Keratinocyte (primary cell): ENCODE measurements at regions not wholly inside any gene's neighbourhood (a gene's known extent, or its start where the extent isn't known, plus 50 kb on each side); places are given as distances from the start of the nearest gene placed in this dataset.

Experiments used
- DNase-seq: peaks from one replicate; pipeline ENCODE4 v3.0.0-alpha.2; 2011; ENCODE audit warnings: low read depth, missing footprints, low spot score
- FAIRE-seq: peaks from 2 replicates; lab custom pipeline; 2011; peaks lifted over from hg19 to GRCh38; lab: Jason Lieb, UNC
- H2AFZ ChIP-seq: 2 replicates; pipeline ENCODE4 v1.6.0; 2012; ENCODE audit warnings: low read length, control low read depth, inconsistent platforms; ENCODE audit not compliant: control insufficient read depth
- H3K27ac ChIP-seq: 2 replicates; pipeline ENCODE4 v1.5.1; 2011; ENCODE audit warnings: low read length; ENCODE audit not compliant: control insufficient read depth, insufficient read depth
- H3K27me3 ChIP-seq: 3 replicates; pipeline ENCODE4 v1.6.0; 2011; ENCODE audit warnings: low read length; ENCODE audit not compliant: control insufficient read depth, insufficient read depth; ENCODE audit errors: extremely low read depth
- H3K36me3 ChIP-seq, 2 experiments: 2 replicates in 1 of 2; 3 replicates in 1 of 2; pipeline ENCODE4 v1.5.1; 2011; ENCODE audit warnings: low read length in 2 of 2, mild to moderate bottlenecking in 1 of 2; ENCODE audit not compliant: control insufficient read depth in 2 of 2, insufficient read depth in 2 of 2; ENCODE audit errors: extremely low read depth in 1 of 2
- H3K4me1 ChIP-seq: 3 replicates; pipeline ENCODE4 v1.5.1; 2011; ENCODE audit warnings: low read length; ENCODE audit not compliant: control insufficient read depth, insufficient read depth; ENCODE audit errors: extremely low read depth
- H3K4me2 ChIP-seq: 3 replicates; pipeline ENCODE4 v1.6.0; 2011; ENCODE audit warnings: low read depth, low read length; ENCODE audit not compliant: control insufficient read depth, insufficient read depth; ENCODE audit errors: extremely low read depth
- H3K4me3 ChIP-seq, 3 experiments: fragments of 200-600 bp in 1 of 3; sonication (generic) in 1 of 3; 2 replicates in 2 of 3; 3 replicates in 1 of 3; pipeline ENCODE4 v1.5.1; 2011 to 2016; ENCODE audit warnings: low read length in 3 of 3, mild to moderate bottlenecking in 3 of 3, control low read depth in 2 of 3, inconsistent platforms in 1 of 3, low read depth in 1 of 3, mixed read lengths in 1 of 3, mixed run types in 1 of 3, moderate library complexity in 1 of 3; ENCODE audit not compliant: control insufficient read depth in 2 of 3, insufficient read depth in 2 of 3; ENCODE audit errors: extremely low read depth in 1 of 3
- H3K79me2 ChIP-seq: 2 replicates; pipeline ENCODE4 v1.6.0; 2012; ENCODE audit warnings: low read length; ENCODE audit not compliant: control insufficient read depth, insufficient read depth
- H3K9ac ChIP-seq: 3 replicates; pipeline ENCODE4 v1.6.0; 2011; ENCODE audit warnings: low read length; ENCODE audit not compliant: control insufficient read depth, insufficient read depth; ENCODE audit errors: extremely low read depth
- H3K9me1 ChIP-seq: 3 replicates; pipeline ENCODE4 v1.6.0; 2011; ENCODE audit warnings: low read length; ENCODE audit not compliant: control insufficient read depth, insufficient read depth; ENCODE audit errors: extremely low read depth
- H3K9me3 ChIP-seq: 2 replicates; pipeline ENCODE4 v1.5.1; 2012; ENCODE audit warnings: low read depth, low read length; ENCODE audit not compliant: control insufficient read depth
- H4K20me1 ChIP-seq: 3 replicates; pipeline ENCODE4 v1.6.0; 2011; ENCODE audit warnings: low read length; ENCODE audit not compliant: control insufficient read depth, insufficient read depth; ENCODE audit errors: extremely low read depth
- EZH2 ChIP-seq: IDR thresholded peaks from one replicate; pipeline ENCODE4 v1.6.1; 2012; ENCODE audit warnings: inconsistent platforms, mild to moderate bottlenecking, low read length, moderate library complexity
- dilution Hi-C: fragments of 300-500 bp; cut with MboI; formaldehyde crosslinking; loops from one replicate; pipeline ENCODE4 v1.7.0; 2020; ENCODE audit warnings: low sequenced_read_pairs; ENCODE audit not compliant: extremely low pct_ligation_motif_present
- TF ChIP-seq, protein P1 (sequence below), 3 experiments: IDR thresholded peaks in 1 of 3; conservative IDR thresholded peaks in 1 of 3; optimal IDR thresholded peaks in 1 of 3; 2 replicates in 2 of 3; 3 replicates in 1 of 3; pipeline versions ENCODE3 to v1.5.1; 2011; ENCODE audit warnings: low read length in 3 of 3, mild to moderate bottlenecking in 3 of 3, moderate library complexity in 2 of 3, control low read depth in 1 of 3, inconsistent platforms in 1 of 3; ENCODE audit not compliant: insufficient read depth in 2 of 3; ENCODE audit errors: extremely low read depth in 1 of 3

DNA sequence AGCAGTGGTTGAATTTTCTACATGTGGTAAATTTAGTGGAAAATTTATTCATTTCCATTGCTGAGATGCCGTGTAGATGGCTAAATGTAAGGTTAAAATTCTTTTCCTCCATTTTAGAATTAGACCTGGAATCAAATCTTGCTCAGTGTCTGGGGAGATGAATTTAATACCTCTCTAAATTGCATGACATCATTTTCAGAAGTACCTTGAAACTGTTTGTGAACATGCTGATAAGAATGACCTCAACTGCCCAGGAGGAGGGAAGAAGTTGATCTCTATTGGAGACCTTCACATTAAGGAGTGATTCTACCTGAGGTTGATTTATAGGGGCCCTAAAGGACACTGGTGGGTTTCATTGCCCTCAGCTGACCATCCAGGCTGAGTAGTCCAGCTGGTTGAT is 116.7 kb upstream of the EGFLAM start:
- Histone ChIP-seq H3K27ac (no peak overlapping the region), H3K36me3 (no peaks in the 10 kb centered on the region), H4K20me1 (no peaks in the 10 kb centered on the region), H3K4me1 (no peaks in the 10 kb centered on the region), H3K27me3 (peaks cover 6% of the 10 kb centered on the region), H2AFZ (no peak overlapping the region), H3K79me2 (no peaks in the 10 kb centered on the region), H3K9ac (no peak overlapping the region), H3K9me1 (no peaks in the 10 kb centered on the region), H3K4me3 (no peak overlapping the region), H3K9me3 (no peaks in the 10 kb centered on the region), H3K4me2 (no peak overlapping the region)
- TF ChIP-seq EZH2, result no peak
- TF ChIP-seq, protein P1, sequence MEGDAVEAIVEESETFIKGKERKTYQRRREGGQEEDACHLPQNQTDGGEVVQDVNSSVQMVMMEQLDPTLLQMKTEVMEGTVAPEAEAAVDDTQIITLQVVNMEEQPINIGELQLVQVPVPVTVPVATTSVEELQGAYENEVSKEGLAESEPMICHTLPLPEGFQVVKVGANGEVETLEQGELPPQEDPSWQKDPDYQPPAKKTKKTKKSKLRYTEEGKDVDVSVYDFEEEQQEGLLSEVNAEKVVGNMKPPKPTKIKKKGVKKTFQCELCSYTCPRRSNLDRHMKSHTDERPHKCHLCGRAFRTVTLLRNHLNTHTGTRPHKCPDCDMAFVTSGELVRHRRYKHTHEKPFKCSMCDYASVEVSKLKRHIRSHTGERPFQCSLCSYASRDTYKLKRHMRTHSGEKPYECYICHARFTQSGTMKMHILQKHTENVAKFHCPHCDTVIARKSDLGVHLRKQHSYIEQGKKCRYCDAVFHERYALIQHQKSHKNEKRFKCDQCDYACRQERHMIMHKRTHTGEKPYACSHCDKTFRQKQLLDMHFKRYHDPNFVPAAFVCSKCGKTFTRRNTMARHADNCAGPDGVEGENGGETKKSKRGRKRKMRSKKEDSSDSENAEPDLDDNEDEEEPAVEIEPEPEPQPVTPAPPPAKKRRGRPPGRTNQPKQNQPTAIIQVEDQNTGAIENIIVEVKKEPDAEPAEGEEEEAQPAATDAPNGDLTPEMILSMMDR (optimal IDR thresholded peaks at IDR 0.05 in 1 of 3, IDR thresholded peaks at IDR 0.05 in 1 of 3, conservative IDR thresholded peaks at IDR 0.05 in 1 of 3; ENCODE audit: extremely low read depth in 1 of 3, insufficient read depth in 2 of 3, low read length in 3 of 3), result no peak
- no peak for FAIRE-seq
- DNase-seq, result no peak
- dilution Hi-C loops, result no loop called here

- H3K79me2 ChIP-seq, result no peaks in the 10 kb centered on the region
- H3K4me1 ChIP-seq, result no peaks in the 10 kb centered on the region
- no peak overlapping the region for H3K4me2 ChIP-seq
- H3K9me1 ChIP-seq, result no peaks in the 10 kb centered on the region
- FAIRE-seq, result no peak
- H2AFZ ChIP-seq, result no peak overlapping the region
- H3K36me3 ChIP-seq, result no peaks in the 10 kb centered on the region
- H3K9me3 ChIP-seq, result no peaks in the 10 kb centered on the region
- no peaks in the 10 kb centered on the region for H4K20me1 ChIP-seq
- H3K9ac ChIP-seq, result no peak overlapping the region
- TF ChIP-seq, protein P1 (optimal IDR thresholded peaks at IDR 0.05 in 1 of 3, IDR thresholded peaks at IDR 0.05 in 1 of 3, conservative IDR thresholded peaks at IDR 0.05 in 1 of 3; ENCODE audit: extremely low read depth in 1 of 3, insufficient read depth in 2 of 3, low read length in 3 of 3), result no peak
- no peak for TF ChIP-seq EZH2
- dilution Hi-C loops, result no loop called here
- H3K27ac ChIP-seq, result no peak overlapping the region
- DNase-seq, result no peak
- peaks cover 11% of the 10 kb centered on the region for H3K27me3 ChIP-seq
- no peak overlapping the region for H3K4me3 ChIP-seq
These were observed 119.8 kb upstream of the EGFLAM start for GRCh38 chr5:38138574-38138973.
